Stimulated activated CD4-positive, alpha-beta T cell treated with anti-CD3 and anti-CD28 coated beads, TNF-alpha, amount 100 ng/mL, for 48 hours (primary cell): ENCODE measurements at regions not wholly inside any gene's neighbourhood (a gene's known extent, or its start where the extent isn't known, plus 50 kb on each side); places are given as distances from the start of the nearest gene placed in this dataset.

Source experiments
- DNase-seq, 3 donors: peaks; one replicate each; pipeline ENCODE4 v3.0.0-alpha.2; 2020; ENCODE audit warnings: low read depth in 3 of 3

- no peak for DNase-seq
These were observed 298.4 kb downstream of the TLE1 start for GRCh38 chr9:81390792-81391456.

GRCh38 chr9:81389569-81389993 is 299.8 kb downstream of the TLE1 start:
- no peak for DNase-seq

DNA sequence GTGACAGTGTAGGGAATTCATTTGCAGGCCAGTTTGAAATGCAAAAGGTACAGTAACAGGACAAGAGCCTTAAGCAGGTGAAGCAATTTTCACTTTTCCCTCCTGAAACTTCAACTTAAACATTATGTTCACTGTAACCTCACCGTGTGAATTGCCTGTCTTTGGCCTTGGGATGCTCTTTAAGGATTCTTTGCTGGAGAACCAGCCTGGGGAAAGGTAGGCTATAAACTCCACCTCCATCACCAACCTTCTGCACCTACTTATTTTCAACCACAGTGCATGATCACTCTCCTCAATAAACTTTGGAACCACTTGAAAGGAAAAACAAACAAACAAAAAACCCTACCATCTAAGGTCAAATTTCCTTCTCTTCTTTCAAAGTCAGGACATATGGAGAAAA is 300.5 kb downstream of the TLE1 start:
- DNase-seq: no peak

DNA sequence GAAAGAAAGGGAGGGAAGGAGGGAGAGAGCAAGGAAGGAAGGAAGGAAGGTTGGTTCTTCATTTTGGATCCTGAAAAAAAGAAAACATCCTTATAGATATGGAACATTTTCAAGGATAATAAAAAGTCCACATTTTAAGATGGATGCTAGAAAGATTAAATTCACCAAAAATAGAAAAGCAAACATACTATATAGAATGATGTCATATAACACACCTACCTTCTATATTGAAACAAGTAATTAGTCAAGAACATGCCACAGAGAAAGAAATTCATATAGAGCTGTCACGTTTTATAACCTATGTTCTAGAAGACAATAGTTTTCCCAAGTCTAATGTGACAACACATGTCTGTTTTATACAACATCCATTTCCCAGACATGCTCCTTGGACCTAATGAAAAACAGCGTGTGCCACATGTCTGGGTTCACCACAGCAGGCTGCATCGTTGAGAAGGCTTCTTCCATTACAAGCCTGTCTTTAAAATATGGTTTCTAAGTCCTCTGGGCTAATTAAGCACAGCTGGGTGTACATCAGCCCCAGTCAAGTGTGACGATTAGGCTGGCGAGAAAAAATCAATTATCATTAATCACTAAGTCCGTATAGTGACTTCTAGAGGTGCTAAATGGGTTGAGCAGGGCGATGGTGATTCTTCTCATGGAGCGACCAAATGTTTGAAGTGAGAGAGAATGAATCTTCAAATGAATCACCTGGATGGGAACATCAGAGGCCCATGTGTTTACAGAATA is 301.8 kb downstream of the TLE1 start:
- no peak for DNase-seq

GRCh38 chr9:81384911-81385310 is 304.4 kb downstream of the TLE1 start:
- DNase-seq: no peak

- no peak for DNase-seq
These were observed 307.1 kb downstream of the TLE1 start for GRCh38 chr9:81382281-81382680.

- no peak for DNase-seq
These were observed 307.7 kb downstream of the TLE1 start for GRCh38 chr9:81381694-81382093.

- DNase-seq: no peak
These were observed 308.6 kb downstream of the TLE1 start for GRCh38 chr9:81380504-81381359.

- DNase-seq: no peak
These were observed 309.7 kb downstream of the TLE1 start for GRCh38 chr9:81379655-81380054.

- DNase-seq: no peak
These were observed 311.4 kb downstream of the TLE1 start for GRCh38 chr9:81377921-81378320.

DNA sequence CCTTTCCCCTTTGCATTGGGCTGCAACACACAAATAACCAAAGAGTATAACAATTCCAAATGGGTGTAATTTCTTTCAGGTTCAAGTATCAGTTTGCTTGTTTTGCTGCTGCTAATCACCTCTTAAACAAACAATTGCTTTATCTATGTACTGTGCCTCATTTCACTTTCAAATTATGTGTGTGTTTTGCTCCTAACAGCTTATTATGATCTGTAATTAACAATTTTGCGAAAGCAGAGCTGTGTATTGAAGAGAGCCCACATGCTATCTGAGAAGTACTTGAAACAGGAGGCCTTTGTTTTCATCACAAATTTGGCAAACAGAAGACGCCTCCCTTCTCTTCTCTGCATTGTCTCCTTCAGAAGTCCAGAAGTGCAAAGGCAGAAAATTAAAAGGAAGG is 312.0 kb downstream of the TLE1 start:
- no peak for DNase-seq

DNA sequence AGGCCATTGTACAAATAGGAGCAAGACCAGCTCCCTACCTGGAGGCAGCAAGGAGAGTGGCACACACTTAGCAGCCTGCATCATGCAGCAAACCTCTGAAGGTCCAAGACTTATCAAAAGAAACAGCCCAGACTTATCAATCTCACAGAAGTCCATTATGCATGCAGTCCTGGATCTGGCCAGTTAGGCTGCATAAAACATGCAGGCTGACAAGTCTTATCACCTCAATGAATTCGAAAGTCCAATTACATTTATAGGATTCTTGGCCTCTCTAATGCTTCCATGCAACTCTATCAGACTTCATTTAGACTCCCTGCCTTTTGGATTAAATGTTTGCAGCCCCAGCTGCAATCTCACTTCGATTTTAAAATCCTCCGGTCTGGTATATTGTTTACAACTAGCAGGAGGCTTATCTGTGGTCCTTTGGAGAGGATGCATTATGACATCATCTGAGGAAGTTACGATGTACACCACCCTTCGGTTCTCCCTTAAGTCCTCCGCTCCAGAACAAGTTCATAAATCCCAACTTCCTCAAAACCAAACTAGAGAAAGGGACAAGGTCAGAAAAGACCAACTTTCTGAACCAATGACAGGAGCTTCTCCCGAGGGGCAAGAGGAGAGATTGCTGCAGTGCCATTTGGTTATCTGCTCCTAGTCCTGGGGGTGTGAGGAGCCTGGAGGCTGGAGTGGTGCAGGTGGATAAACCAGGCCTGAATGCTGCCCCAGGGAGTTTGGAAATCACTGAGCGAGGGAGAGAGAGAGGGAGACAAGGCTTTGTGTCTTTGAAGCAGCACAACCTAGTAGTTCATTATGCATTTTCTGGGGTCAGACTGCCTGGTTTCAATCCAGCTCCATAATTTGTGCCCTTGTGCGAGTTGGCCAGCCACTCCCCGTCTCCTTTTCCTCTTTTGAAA is 313.9 kb downstream of the TLE1 start:
- no peak for DNase-seq

DNA sequence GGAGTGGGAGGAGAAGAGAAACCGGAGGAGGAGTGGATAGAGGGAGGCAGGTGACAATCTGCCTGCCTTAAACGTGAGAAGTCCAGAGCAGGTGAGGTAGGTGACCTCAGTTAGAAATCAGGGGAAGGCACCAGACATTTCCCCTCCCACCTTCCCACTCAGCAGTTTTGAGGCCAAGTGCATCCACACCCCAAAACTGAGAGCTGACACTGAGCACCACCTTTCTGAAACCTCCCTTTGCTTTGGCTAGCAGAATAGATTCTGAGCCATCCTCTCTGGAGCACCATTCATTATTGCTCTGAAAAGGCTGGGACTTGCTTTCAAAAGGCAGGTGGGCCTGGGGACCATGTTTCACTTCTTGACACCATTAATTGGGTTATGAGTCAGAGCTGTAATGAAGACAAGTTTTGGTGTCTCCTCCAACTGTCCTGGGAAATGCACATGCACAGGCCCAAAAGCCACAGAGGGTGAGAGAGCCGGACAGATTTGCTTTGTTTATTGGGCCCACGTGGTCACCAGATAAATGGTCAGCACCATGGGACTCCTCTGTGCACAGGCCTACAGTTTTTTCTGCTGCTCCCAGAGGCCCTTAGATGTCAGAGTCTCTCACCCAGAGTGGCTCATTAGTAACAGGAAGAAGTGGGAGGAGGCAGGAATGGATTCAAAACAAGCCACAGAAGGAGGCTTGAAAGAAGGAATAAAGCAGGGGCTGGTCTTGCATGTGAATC is 314.7 kb downstream of the TLE1 start:
- DNase-seq: no peak

DNA sequence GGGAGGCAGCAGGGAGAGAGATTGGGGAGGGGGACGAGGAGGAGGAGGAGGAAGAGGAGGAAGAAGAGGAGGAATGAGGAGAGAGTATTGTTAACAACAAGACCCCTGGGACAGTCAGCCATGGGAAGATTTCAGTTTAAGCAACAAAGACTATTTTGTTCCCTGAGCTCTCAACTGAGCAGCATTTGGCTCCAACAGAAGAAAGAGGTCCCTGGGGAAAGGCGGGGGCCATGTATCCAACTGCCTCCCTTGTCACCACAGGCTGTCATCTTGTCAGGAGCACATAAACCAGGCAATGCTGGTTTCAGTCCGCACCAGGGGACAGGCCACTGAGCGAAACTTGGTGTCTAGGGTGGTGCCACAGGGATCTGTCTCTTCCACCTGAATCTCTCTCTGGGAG is 316.1 kb downstream of the TLE1 start:
- no peak for DNase-seq

DNA sequence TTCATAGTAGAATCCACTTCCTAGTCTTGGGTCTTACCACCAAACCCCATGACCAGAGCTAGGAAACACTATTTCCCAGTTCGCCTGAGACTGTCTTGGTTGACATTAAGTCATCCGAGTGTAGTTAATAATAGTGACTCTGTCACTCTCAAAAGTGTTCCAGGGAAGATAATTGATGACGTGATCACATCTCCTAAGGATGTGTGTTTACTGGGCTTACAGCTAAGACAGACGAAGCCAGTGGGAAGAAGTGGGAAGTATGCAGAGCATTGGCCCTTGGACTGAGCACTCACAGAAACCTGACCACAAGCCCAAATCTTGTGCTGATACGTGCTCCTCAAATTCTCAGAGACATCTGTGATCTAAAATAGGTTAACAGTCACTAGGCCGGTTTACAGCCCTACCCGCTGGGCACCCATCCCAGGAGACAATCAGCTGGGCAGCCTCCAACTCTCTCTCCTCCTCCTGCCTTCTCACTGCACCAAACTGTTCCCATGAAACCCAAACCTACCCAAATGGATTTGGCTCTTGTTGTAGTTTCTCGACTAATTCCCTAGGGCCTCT is 316.6 kb downstream of the TLE1 start:
- no peak for DNase-seq

GRCh38 chr9:81371824-81372223 is 317.5 kb downstream of the TLE1 start:
- DNase-seq: no peak

DNA sequence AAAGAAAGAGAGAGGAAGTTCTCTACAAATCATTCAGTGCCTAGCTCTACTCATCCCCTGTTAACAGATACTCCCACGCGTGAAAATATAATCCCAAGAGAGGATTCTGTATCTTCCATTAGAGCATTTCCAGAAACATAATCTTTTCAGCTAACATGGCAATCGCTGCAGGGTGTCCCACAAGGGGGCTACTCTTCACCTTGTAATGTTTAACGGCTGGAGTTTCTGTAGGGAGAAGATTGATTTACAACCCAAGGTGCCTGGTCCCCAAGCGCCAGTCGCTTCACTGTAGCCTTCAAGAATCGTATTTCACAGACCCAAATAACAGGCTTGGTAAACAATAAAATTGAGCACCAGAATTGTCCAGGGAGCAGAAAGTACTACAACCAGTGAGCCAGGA is 318.7 kb downstream of the TLE1 start:
- DNase-seq: no peak

GRCh38 chr9:81370096-81370495 is 319.3 kb downstream of the TLE1 start:
- DNase-seq: no peak

DNA sequence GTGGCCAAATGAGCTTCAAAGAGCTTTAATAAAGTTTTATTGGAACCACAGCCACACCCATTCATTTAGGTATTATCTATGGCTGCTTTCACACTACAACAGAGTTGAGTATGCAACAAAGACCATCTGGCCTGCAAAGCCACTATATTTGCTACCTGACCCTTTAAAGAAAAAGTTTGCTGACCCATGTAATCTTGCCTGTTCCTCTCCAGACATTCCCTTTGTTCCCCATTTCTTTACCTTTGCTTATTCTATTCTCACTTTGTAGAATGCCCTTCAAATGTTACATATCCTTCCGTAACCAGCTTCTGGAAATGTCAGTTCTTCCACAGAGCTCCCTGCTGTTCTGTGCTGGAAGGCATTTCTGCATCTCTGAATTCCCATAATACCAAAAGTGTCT is 320.2 kb downstream of the TLE1 start:
- no peak for DNase-seq

GRCh38 chr9:81363916-81364480 is 325.3 kb downstream of the TLE1 start:
- DNase-seq: no peak
